Activated CD4-positive, alpha-beta memory T cell treated with anti-CD3 and anti-CD28 coated beads, Interleukin-2, amount 10 ng/mL, durations not matched to agents 7 days and 5 days (primary cell): ENCODE measurements at regions not wholly inside any gene's neighbourhood (a gene's known extent, or its start where the extent isn't known, plus 50 kb on each side); places are given as distances from the start of the nearest gene placed in this dataset.
A peak's percentile ranks its signal among the peaks of the same experiment; 100 is the strongest.

Experiments used
- CTCF ChIA-PET: fragments of 350-600 bp; sonication (Branson Sonifier 250); formaldehyde crosslinking; loops from one replicate; lab custom pipeline; 2021; ENCODE audit warnings: antibody characterized with exemption, inconsistent platforms; lab: Charles Lee
- POLR2A ChIA-PET: fragments of 350-600 bp; sonication (Branson Sonifier 250); formaldehyde crosslinking; loops from one replicate; lab custom pipeline; 2021; ENCODE audit warnings: antibody characterized with exemption; lab: Charles Lee
- DNase-seq: peaks from one replicate; pipeline ENCODE4 v3.0.0-alpha.2; 2020
- H3K27ac Mint-ChIP-seq: one replicate; pipeline ENCODE4 v1.8.0; 2021; ENCODE audit warnings: mild to moderate bottlenecking, mixed read lengths
- H3K27me3 Mint-ChIP-seq: one replicate; pipeline ENCODE4 v1.8.0; 2021; ENCODE audit warnings: mixed read lengths
- H3K36me3 Mint-ChIP-seq: one replicate; pipeline ENCODE4 v1.8.0; 2021; ENCODE audit warnings: low read depth, mixed read lengths
- H3K4me1 Mint-ChIP-seq: one replicate; pipeline ENCODE4 v1.8.0; 2021; ENCODE audit warnings: mixed read lengths
- H3K4me3 Mint-ChIP-seq: one replicate; pipeline ENCODE4 v1.8.0; 2021; ENCODE audit warnings: mild to moderate bottlenecking, mixed read lengths
- H3K9me3 Mint-ChIP-seq: one replicate; pipeline ENCODE4 v1.8.0; 2021; ENCODE audit warnings: mixed read lengths

DNA sequence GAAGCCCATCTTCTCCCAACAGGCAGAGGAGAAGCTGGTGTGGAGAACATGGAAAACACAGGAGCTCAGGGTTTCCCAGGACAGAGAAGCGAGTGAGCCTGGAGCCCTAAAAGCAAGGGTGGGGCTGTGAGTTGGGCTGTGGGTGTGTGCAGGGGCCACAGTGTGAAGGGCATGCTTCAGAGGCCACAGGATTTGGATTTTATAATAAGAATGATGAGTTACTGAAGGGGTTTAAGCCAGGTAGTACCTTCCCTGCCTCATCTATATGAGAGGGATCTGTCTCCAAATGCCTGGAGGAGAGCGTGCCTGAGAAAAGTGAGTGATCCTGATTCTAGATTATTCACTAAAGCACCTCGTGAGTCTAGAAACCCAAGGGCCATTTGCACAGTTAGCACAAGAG lies 106.8 kb downstream of the VPREB1 start:
- Mint-ChIP-seq H3K27ac (no peak overlapping the region), H3K36me3 (no peaks in the 10 kb centered on the region), H3K4me1 (no peaks in the 10 kb centered on the region), H3K9me3 (no peaks in the 10 kb centered on the region), H3K4me3 (no peak overlapping the region), H3K27me3 (peaks cover 41% of the 10 kb centered on the region)
- ChIA-PET POLR2A (no interaction called here), CTCF (no interaction called here)
- DNase-seq, result no peak

DNA sequence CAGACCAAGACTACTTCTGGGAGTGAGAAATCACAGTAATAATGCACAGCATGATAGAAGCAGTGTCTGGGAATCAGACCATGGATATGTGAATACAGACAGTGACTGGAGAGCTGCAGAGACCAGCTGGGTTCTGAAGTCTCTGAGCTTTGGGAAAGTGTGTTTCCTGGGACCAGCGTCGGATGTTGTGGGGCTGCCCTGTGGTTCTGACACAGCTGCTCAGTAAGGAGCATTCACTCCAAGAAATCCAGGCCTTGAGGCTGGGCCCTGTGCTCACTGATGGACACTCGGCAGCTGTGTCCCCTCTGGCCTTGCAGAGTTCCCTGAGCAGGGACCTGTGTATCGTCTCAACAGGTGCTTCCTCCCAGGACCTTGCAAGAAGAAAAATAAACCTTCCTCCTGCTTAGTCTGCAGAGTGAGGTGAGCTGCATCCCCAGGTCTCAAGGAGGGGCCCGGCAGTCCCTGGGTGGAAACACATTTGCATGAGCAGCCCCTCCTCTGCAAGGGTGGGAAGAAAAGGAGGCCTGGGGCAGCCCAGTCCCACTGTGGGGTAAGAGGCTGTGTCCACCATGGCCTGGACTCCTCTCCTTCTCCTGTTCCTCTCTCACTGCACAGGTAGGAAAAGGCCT lies 107.9 kb downstream of the VPREB1 start:
- no peaks in the 10 kb centered on the region for H3K9me3 Mint-ChIP-seq
- CTCF ChIA-PET, result no interaction called here
- no peak for DNase-seq
- H3K27ac Mint-ChIP-seq, result no peak overlapping the region
- peaks cover 5% of the 10 kb centered on the region for H3K4me1 Mint-ChIP-seq
- POLR2A ChIA-PET, result no interaction called here
- H3K27me3 Mint-ChIP-seq, result peaks cover 45% of the 10 kb centered on the region
- H3K36me3 Mint-ChIP-seq, result no peaks in the 10 kb centered on the region
- H3K4me3 Mint-ChIP-seq, result no peak overlapping the region

DNA sequence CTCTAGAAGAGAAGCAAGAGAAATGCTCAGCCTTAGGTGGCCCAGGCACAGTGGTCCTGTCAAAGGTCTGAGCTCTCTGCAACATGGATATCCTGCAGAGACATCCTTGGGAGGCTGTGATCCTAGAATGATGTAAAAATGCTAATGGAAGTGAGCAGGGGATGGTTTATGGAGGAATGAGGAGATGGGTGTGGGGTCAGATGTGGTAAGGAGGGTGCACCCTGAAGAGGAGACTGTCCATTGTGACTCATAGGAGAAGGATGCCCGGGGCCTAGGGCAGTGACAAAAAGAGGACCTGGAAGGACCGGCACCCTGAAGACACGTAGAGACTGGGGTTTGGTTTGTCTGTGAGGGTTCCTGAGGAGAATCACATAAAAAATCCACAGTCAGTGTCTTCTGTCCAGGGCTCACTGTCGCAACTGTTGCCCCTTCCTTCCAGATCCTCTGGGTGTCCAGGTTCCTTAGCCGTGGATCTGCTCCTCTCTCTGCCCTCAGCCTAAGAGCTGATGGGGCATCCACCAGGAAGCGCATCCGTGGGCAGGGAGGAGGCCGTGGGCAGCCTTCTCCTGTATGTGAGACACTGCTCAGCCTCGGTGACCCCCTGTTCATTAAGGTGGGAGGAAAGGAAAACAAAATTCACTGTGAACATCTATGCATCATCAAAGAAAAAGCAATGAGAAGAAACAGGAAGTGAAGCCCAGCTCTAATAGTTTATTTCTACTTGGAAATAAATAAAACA lies 110.7 kb downstream of the VPREB1 start:
- no peak overlapping the region for H3K27ac Mint-ChIP-seq
- H3K27me3 Mint-ChIP-seq, result peaks cover 35% of the 10 kb centered on the region
- no peaks in the 10 kb centered on the region for H3K9me3 Mint-ChIP-seq
- CTCF ChIA-PET, result interaction anchor here (1.2 kb wide), 1 partner anchor 15 kb away, joined by 3 read pairs; no protein-coding TSS in a partner anchor
- DNase-seq, result no peak
- H3K4me1 Mint-ChIP-seq, result peaks cover 5% of the 10 kb centered on the region
- POLR2A ChIA-PET, result no interaction called here
- H3K4me3 Mint-ChIP-seq, result no peak overlapping the region
- no peaks in the 10 kb centered on the region for H3K36me3 Mint-ChIP-seq

DNA sequence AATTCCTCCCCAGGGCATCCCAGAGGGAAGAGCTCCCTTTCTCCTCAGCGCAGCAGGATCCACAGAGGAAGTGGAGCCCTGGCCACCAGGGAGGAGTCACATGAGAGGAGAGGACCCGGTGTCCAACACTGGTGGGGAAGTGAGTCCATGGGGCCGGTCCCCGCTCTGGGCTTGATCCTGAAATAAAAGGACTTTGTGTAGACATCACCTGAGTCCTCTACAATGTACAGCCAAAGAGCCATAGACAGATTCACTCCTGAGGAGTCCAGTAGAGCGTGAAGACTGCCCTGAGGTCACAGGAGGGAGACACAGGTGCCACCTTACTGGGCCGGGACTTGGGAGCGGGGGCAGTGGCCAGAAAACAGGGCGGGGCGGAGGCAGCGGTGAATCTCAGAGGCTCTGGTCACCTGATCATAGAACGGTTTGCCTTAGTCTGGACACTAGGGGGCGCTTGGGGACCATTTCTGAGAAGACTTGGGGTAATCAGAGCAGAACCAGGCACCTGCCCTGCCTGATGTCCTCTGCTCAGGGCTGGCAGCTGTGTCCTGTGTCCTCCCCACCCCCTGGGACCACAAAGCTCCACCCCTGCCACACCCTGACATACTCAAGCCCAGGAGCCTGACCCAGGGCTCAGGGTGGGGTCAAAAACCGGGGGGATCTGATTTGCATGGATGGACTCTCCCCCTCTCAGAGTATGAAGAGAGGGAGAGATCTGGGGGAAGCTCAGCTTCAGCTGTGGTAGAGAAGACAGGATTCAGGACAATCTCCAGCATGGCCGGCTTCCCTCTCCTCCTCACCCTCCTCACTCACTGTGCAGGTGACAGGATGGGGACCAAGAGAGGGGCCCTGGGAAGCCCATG lies 112.7 kb downstream of the VPREB1 start:
- H3K27me3 Mint-ChIP-seq, result peaks cover 44% of the 10 kb centered on the region

DNA sequence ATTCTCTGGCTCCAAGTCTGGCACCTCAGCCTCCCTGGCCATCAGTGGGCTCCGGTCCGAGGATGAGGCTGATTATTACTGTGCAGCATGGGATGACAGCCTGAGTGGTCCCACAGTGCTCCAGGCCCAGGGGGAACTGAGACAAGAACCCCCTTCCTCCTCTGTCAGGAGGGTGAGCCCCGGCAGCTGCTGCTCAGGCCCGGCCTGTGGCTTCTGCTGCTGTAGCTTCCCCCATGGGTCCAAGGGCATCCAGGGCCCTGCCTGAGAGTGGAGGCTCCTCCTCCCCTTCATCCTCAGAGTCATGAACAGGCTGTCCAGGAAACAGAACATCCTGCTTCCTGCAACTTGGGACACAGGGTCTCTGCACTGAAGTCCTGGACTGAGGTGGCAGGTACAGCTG lies 113.6 kb downstream of the VPREB1 start:
- no peak overlapping the region for H3K27ac Mint-ChIP-seq
- POLR2A ChIA-PET, result no interaction called here
- CTCF ChIA-PET, result interaction anchor here (1.9 kb wide), 1 partner anchor 64 kb away, joined by 5 read pairs; no protein-coding TSS in a partner anchor
- peaks cover 48% of the 10 kb centered on the region for H3K27me3 Mint-ChIP-seq
- H3K4me1 Mint-ChIP-seq, result peaks cover 5% of the 10 kb centered on the region
- no peaks in the 10 kb centered on the region for H3K9me3 Mint-ChIP-seq
- H3K36me3 Mint-ChIP-seq, result no peaks in the 10 kb centered on the region
- H3K4me3 Mint-ChIP-seq, result no peak overlapping the region
- DNase-seq, result no peak

More for the DNA sequence above, 112.7 kb downstream of the VPREB1 start:
- no peaks in the 10 kb centered on the region for H3K9me3 Mint-ChIP-seq
- H3K36me3 Mint-ChIP-seq, result no peaks in the 10 kb centered on the region
- no peak overlapping the region for H3K4me3 Mint-ChIP-seq
- peaks cover 5% of the 10 kb centered on the region for H3K4me1 Mint-ChIP-seq
- ChIA-PET POLR2A (no interaction called here), CTCF (interaction anchor here (1.2 to 1.9 kb wide), 4 partner anchors 11 to 65 kb away, joined by 3 to 5 read pairs (median 3); no protein-coding TSS in a partner anchor)
- peak; percentile 82 for DNase-seq
- no peak overlapping the region for H3K27ac Mint-ChIP-seq

DNA sequence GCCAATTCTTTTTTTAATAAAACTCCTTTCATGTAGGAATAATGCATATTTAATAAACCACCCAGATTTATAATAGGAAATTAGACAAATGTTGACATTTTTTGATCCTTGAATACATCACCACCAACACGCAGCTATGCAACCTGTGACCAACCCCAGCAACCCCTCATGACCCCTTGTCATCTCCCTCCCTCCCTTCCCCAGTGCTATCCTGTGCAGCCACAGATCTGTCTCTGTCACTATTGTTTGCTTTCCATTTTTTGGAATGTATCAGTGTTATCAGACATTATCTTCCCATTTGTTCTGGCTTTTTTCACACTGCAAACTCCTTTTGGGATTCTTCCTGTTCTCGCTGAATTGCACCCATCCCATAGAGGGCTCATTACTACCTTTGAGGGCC lies 114.1 kb downstream of the VPREB1 start:
- peaks cover 48% of the 10 kb centered on the region for H3K27me3 Mint-ChIP-seq
- DNase-seq, result no peak
- POLR2A ChIA-PET, result no interaction called here
- H3K4me1 Mint-ChIP-seq, result peaks cover 5% of the 10 kb centered on the region
- H3K27ac Mint-ChIP-seq, result no peak overlapping the region
- no peaks in the 10 kb centered on the region for H3K9me3 Mint-ChIP-seq
- no peak overlapping the region for H3K4me3 Mint-ChIP-seq
- CTCF ChIA-PET, result interaction anchor here (1.9 kb wide), 1 partner anchor 64 kb away, joined by 5 read pairs; no protein-coding TSS in a partner anchor
- no peaks in the 10 kb centered on the region for H3K36me3 Mint-ChIP-seq

DNA sequence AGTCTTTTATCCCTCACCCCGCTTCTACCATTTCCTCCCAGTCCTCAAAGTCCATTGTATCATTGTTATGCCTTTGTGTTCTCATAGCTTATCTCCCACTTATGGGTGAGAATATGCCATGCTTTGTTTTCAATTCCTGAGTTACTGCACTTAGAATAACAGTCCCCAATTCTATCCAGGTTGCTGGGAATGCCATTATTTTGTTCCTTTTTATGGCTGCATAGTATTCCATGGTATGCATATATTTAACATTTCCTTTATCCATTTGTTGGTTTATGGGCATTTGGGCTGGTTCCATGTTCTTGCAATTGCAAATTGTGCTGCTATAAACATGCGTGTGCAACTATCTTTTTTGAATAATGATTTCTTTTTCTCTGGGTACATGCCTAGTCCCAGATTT lies 114.9 kb downstream of the VPREB1 start:
- Mint-ChIP-seq H3K27ac (no peak overlapping the region), H3K9me3 (no peaks in the 10 kb centered on the region), H3K36me3 (no peaks in the 10 kb centered on the region), H3K4me3 (no peak overlapping the region), H3K4me1 (peaks cover 5% of the 10 kb centered on the region), H3K27me3 (peaks cover 53% of the 10 kb centered on the region)
- ChIA-PET POLR2A (no interaction called here), CTCF (interaction anchor here (1.8 kb wide), 1 partner anchor 152 kb away, joined by 3 read pairs; no protein-coding TSS in a partner anchor)
- DNase-seq, result no peak

DNA sequence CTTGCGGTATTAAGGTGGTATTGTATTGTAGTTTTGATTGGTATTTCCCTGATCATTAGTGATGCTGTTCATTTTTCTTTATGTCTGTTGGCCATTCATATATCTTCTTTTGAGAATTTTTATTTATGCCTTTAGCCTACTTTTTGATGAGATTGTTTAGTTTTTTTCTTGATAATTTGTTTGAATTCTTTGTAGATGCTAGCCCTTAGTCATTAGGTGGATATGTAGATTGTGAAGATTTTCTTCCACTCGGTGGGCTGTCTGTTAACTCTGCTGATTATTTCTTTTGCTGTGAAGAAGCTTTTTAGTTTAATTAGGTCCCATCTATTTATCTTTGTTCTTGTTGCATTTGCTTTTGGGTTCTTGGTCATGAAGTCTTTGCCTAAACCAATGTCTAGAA lies 115.4 kb downstream of the VPREB1 start:
- H3K36me3 Mint-ChIP-seq, result no peaks in the 10 kb centered on the region
- no peak overlapping the region for H3K4me3 Mint-ChIP-seq
- no peaks in the 10 kb centered on the region for H3K9me3 Mint-ChIP-seq
- DNase-seq, result no peak
- peaks cover 5% of the 10 kb centered on the region for H3K4me1 Mint-ChIP-seq
- ChIA-PET POLR2A (no interaction called here), CTCF (interaction anchor here (1.8 kb wide), 1 partner anchor 152 kb away, joined by 3 read pairs; no protein-coding TSS in a partner anchor)
- no peak overlapping the region for H3K27ac Mint-ChIP-seq
- H3K27me3 Mint-ChIP-seq, result peaks cover 50% of the 10 kb centered on the region

DNA sequence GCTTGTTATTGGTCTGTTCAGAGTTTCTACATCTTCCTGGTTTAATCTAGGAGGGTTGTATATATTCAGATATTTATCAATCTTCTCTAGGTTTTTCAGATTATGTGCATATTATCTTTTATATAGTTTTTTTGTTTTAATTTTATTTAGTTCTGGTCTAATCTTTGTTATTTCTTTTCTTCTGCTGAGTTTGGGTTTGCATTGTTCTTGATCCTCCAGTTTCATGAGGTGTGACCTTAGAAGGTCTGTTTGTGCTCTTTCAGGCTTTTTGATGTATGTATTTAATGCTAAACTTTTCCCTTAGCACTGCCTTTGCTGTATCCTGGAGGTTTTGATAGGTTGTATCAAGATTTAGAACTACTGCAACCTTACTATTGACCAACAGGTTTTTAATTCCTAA lies 117.7 kb downstream of the VPREB1 start:
- no peak for DNase-seq
- Mint-ChIP-seq H3K4me3 (no peak overlapping the region), H3K27ac (no peak overlapping the region), H3K27me3 (peaks cover 56% of the 10 kb centered on the region), H3K36me3 (no peaks in the 10 kb centered on the region), H3K9me3 (no peaks in the 10 kb centered on the region), H3K4me1 (no peaks in the 10 kb centered on the region)
- CTCF ChIA-PET, result no interaction called here
- POLR2A ChIA-PET, result no interaction called here

DNA sequence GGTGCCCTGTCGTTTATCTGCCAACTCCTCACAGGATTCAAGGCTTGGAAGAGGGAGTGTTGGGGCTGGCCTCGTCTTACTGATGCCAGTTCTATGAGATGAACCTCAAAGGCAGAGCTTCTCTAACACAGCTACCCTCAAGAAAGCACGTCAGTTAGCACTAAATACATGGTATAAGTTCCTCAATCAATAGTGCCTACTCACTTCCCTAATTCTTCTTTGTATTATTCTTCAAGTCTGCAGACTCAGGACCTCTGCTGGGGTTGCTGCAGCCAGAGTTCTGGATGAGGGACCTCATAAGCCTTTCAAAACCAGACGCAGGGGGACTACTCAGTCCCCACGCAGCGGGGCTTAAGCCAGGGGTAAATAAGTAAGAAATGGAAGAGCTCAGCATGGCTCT lies 118.3 kb downstream of the VPREB1 start:
- ChIA-PET CTCF (no interaction called here), POLR2A (no interaction called here)
- H3K27me3 Mint-ChIP-seq, result peaks cover 59% of the 10 kb centered on the region
- H3K36me3 Mint-ChIP-seq, result no peaks in the 10 kb centered on the region
- DNase-seq, result no peak
- no peaks in the 10 kb centered on the region for H3K4me1 Mint-ChIP-seq
- H3K9me3 Mint-ChIP-seq, result no peaks in the 10 kb centered on the region
- no peak overlapping the region for H3K4me3 Mint-ChIP-seq
- no peak overlapping the region for H3K27ac Mint-ChIP-seq

DNA sequence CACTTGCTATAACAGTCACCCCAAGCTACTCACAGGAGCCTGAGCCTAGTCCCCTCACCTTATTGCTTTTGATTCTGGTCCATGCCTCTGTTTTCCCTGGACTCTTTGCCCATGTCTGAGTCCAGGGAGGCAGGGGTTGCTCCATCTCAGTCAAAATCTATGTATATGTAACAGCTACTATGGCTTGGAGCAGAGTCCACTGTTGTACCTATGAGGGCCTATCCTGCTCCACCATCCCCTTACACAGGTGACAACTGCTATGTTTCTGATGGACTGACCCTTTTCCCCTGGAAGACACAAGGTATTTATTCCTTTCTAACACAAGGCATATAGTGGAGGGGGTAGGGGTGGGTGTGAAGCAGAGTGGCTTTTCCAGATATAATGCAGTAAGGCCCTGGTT lies 119.6 kb downstream of the VPREB1 start:
- no peak for DNase-seq
- no peaks in the 10 kb centered on the region for H3K9me3 Mint-ChIP-seq
- no peaks in the 10 kb centered on the region for H3K36me3 Mint-ChIP-seq
- H3K27me3 Mint-ChIP-seq, result peaks cover 65% of the 10 kb centered on the region
- no peak overlapping the region for H3K27ac Mint-ChIP-seq
- H3K4me3 Mint-ChIP-seq, result no peak overlapping the region
- CTCF ChIA-PET, result no interaction called here
- POLR2A ChIA-PET, result no interaction called here
- no peaks in the 10 kb centered on the region for H3K4me1 Mint-ChIP-seq

DNA sequence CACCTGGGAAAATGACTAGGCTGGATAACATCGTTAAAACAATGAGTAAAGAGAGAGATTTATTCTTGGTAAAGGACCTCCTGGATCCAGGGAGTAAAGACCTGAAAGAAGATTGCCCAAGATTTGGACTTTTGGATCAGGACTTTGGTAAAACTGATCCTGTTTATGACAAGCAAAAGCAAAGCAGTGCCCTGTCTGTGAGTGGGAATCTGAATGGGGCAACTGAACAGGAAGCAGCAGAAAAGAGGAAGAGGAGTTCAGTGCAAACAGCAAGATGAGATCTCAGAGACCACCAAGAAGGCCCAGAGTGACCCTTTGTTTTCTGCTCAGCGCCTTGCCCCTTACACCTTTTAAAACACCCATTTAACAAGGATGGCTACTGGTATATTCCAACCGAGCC lies 122.0 kb downstream of the VPREB1 start:
- POLR2A ChIA-PET, result no interaction called here
- no peak overlapping the region for H3K4me3 Mint-ChIP-seq
- CTCF ChIA-PET, result no interaction called here
- H3K4me1 Mint-ChIP-seq, result no peaks in the 10 kb centered on the region
- H3K27ac Mint-ChIP-seq, result no peak overlapping the region
- peaks cover 61% of the 10 kb centered on the region for H3K27me3 Mint-ChIP-seq
- no peaks in the 10 kb centered on the region for H3K36me3 Mint-ChIP-seq
- DNase-seq, result no peak
- no peaks in the 10 kb centered on the region for H3K9me3 Mint-ChIP-seq

DNA sequence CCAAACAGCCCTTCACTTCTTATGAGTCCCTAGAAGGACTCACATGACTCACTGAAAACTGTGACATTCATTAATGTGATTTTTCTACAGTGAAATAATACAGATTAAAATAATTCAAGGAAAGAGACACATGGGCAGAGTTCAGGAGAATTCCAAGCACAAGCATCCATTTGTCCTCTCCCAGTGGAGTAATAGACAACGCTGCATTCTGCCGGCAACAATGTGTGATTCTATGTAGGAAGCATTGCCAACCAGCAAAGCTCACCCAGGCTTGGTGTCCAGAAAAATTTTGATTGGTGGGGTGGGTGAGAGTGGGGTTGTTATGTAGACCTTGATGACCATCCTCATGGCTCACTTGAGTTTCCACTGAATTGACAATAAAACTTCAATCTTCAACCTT lies 123.9 kb downstream of the VPREB1 start:
- H3K4me3 Mint-ChIP-seq, result no peak overlapping the region
- H3K4me1 Mint-ChIP-seq, result no peaks in the 10 kb centered on the region
- ChIA-PET CTCF (no interaction called here), POLR2A (no interaction called here)
- peaks cover 58% of the 10 kb centered on the region for H3K27me3 Mint-ChIP-seq
- no peaks in the 10 kb centered on the region for H3K9me3 Mint-ChIP-seq
- no peak for DNase-seq
- H3K27ac Mint-ChIP-seq, result no peak overlapping the region
- no peaks in the 10 kb centered on the region for H3K36me3 Mint-ChIP-seq
